Hepatocyte (in vitro differentiated cells): ENCODE measurements at regions not wholly inside any gene's neighbourhood (a gene's known extent, or its start where the extent isn't known, plus 50 kb on each side); places are given as distances from the start of the nearest gene placed in this dataset.

ENCODE experiments used
- CTCF ChIP-seq: fragments of 200-600 bp; sonication (generic); IDR thresholded peaks from 2 replicates; pipeline ENCODE4 v1.5.1; 2016; ENCODE audit warnings: antibody characterized with exemption, mild to moderate bottlenecking; ENCODE audit not compliant: poor library complexity
- EZH2 ChIP-seq: fragments of 200-600 bp; sonication (generic); IDR thresholded peaks from 2 replicates; pipeline ENCODE4 v1.6.1; 2016; ENCODE audit warnings: antibody characterized with exemption, mild to moderate bottlenecking, borderline replicate concordance
- EZH2phosphoT487 ChIP-seq: fragments of 200-600 bp; sonication (generic); IDR thresholded peaks from one replicate; pipeline ENCODE4 v1.6.1; 2018; ENCODE audit warnings: antibody characterized with exemption, mild to moderate bottlenecking, low read depth, moderate library complexity; ENCODE audit not compliant: unreplicated experiment, severe bottlenecking

GRCh38 chr14:28264306-28264705 is 502.3 kb upstream of the FOXG1 start:
- no peak for TF ChIP-seq CTCF
- TF ChIP-seq EZH2phosphoT487, result no peak
- no peak for TF ChIP-seq EZH2
